Activated T-cell treated with anti-CD3 and anti-CD28 coated beads, Interleukin-2, amount 50 U/mL, for 4 hours (primary cell): ENCODE measurements at regions not wholly inside any gene's neighbourhood (a gene's known extent, or its start where the extent isn't known, plus 50 kb on each side); places are given as distances from the start of the nearest gene placed in this dataset.

Experiments
- ATAC-seq, 2 donors: fragments of 200-7000 bp; cut with Tn5 transposase; one replicate each; pipeline ENCODE4 v1.10.0; 2021
- DNase-seq: peaks from one replicate; pipeline ENCODE4 v3.0.0-alpha.2; 2020
- H3K27me3 Mint-ChIP-seq: one replicate; pipeline ENCODE4 v1.8.0; 2021; ENCODE audit warnings: low read depth, mixed read lengths
- H3K36me3 Mint-ChIP-seq: one replicate; pipeline ENCODE4 v1.8.0; 2022; ENCODE audit warnings: mixed read lengths; ENCODE audit not compliant: insufficient read depth
- H3K4me1 Mint-ChIP-seq: one replicate; pipeline ENCODE4 v1.8.0; 2021; ENCODE audit warnings: low read depth, mixed read lengths
- H3K4me3 Mint-ChIP-seq: one replicate; pipeline ENCODE4 v1.8.0; 2021; ENCODE audit warnings: mild to moderate bottlenecking, moderate library complexity, mixed read lengths
- H3K9me3 Mint-ChIP-seq: one replicate; pipeline ENCODE4 v1.8.0; 2021; ENCODE audit warnings: mixed read lengths

DNA sequence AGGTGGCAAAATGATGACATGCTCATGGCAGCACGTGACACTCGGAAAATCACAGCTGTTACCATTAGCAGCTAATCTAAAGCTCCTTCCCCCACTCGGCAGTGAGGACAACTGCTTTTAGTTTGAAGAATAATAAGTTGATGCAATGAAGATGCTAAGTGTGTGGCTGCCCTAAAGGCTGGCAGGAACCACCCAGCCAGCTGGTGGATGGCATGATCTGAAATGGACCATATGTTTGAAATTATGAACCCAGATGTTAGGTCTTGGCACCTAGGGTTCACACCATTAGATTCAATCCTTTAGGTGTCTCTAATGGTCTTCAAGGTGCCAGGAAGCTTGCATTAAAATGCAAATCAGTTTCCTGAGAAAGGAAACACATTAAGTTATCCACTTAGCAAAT is 230.1 kb downstream of the WDR11 start:
- Mint-ChIP-seq H3K27me3 (peaks cover 9% of the 10 kb centered on the region), H3K36me3 (no peaks in the 10 kb centered on the region), H3K4me1 (no peaks in the 10 kb centered on the region), H3K9me3 (no peaks in the 10 kb centered on the region), H3K4me3 (no peak overlapping the region)
- ATAC-seq (no peak), DNase-seq (no peak)

DNA sequence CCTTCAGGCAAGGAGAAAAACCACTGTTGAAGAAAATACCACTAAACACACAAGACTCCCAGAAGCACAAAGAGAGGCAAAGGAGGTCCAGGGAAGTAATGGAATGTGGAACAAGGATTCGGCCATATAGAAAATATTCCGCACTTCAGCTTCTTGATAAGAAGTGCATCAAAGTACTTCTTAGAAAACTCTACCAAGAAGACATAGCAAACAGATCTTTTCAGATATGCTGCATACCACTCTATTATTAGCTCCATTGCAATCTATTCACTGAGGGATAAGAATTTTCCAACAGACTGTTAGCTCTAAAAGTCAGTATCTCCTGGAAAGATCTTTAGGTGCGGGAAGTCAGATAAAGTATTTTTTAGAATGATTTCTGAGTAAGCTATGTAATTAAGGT is 231.8 kb downstream of the WDR11 start:
- Mint-ChIP-seq H3K4me3 (no peak overlapping the region), H3K9me3 (no peaks in the 10 kb centered on the region), H3K36me3 (no peaks in the 10 kb centered on the region), H3K4me1 (no peaks in the 10 kb centered on the region), H3K27me3 (peaks cover 9% of the 10 kb centered on the region)
- ATAC-seq (no peak), DNase-seq (no peak)

DNA sequence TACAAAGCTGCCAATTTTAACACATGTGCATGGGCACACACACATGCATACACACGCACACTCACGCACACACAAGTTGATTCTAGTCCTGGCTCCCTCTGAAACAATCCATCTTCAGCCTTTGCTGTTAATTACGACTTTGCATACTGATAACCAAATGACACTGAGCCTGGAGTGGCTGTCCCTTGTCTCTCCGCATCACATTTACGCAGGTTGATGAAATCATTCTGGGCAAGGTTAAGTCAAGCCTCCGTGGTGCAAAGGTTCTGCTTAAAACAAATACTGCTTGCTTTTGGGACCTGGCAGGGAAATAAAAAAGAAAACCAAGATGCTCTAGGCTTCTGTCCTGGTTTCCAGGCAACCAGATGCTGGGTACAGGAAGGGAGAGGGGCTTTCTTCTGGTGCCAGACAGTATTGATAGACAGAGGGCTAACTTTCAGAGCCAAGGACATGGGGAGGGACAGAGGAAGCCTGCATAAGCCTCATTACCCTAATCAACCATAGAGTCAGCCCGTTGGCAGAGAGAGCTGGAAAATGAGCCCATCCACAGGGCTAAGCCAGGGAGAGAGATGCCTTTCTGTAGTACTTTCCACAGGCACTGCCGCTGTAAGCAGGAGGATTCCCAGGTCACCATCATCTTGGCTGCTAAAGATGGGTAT is 233.0 kb downstream of the WDR11 start:
- ATAC-seq: no peak
- no peaks in the 10 kb centered on the region for H3K9me3 Mint-ChIP-seq
- no peak for DNase-seq
- H3K4me1 Mint-ChIP-seq: no peaks in the 10 kb centered on the region
- no peak overlapping the region for H3K4me3 Mint-ChIP-seq
- H3K36me3 Mint-ChIP-seq: no peaks in the 10 kb centered on the region
- peaks cover 9% of the 10 kb centered on the region for H3K27me3 Mint-ChIP-seq

DNA sequence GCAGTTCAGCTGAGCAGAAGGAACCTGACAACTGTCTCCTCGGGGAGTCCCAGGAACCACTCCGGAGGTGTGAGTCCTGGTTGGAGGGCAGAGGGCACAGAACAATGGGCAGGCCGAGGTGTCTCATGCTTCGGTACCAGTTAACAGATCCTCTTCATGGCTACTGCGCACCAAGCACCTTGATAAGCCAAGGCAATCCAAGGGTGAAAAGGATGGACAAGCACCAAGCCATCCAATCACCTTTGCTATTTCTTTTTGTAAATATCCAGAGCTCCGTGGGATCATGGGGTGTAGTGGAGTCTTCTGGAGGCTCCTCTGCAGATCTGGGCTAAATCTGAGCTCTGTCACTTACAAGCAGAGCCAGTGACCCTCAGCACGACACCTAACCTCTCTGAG is 233.5 kb downstream of the WDR11 start:
- Mint-ChIP-seq H3K9me3 (no peaks in the 10 kb centered on the region), H3K4me3 (no peak overlapping the region), H3K4me1 (no peaks in the 10 kb centered on the region), H3K27me3 (peaks cover 9% of the 10 kb centered on the region), H3K36me3 (no peaks in the 10 kb centered on the region)
- no peak for DNase-seq
- ATAC-seq: no peak

DNA sequence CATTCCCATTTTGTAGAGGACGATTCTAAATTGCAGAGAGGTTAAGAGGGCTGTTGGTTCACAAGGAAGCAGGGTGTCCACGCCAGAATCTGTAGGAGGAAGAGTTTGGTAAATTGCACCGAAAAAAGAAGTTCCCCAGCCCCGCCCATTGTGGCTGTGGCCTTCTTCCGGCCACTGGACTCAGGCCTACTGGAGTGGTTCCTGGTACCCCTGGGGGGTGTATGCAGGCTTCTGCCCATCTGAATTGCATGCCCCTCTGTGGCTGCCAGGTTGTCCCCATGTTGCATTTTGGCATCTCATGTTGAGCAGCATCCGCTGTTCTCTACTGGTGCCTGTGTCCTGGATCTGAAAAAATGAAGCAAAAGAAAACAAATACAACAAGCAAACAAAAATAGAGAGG is 234.2 kb downstream of the WDR11 start:
- Mint-ChIP-seq H3K27me3 (peaks cover 5% of the 10 kb centered on the region), H3K36me3 (no peaks in the 10 kb centered on the region), H3K4me3 (no peak overlapping the region), H3K9me3 (no peaks in the 10 kb centered on the region), H3K4me1 (no peaks in the 10 kb centered on the region)
- DNase-seq (no peak), ATAC-seq (no peak)

DNA sequence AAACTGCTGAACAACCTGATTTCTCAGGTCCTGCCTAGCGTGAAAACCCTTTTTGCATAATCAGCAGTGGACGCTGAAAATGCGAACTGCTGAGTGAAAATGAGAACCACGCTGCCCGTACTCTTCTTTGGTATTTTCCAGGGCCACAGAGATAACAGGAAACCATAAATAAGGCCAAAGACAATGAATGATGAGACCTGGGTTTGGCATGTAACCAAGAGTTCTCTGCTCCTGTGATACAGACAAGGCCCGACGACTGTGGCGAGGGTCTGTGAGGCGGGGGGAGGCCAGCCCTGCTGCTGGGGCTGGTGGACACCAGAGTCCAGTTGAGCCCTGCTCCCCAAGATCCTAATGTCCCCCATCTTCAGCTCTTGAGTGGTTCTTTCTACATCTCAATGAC is 236.0 kb downstream of the WDR11 start:
- H3K27me3 Mint-ChIP-seq: no peaks in the 10 kb centered on the region
- H3K9me3 Mint-ChIP-seq: peaks cover 4% of the 10 kb centered on the region
- no peaks in the 10 kb centered on the region for H3K36me3 Mint-ChIP-seq
- no peaks in the 10 kb centered on the region for H3K4me1 Mint-ChIP-seq
- DNase-seq (no peak), ATAC-seq (no peak)
- H3K4me3 Mint-ChIP-seq: no peak overlapping the region

DNA sequence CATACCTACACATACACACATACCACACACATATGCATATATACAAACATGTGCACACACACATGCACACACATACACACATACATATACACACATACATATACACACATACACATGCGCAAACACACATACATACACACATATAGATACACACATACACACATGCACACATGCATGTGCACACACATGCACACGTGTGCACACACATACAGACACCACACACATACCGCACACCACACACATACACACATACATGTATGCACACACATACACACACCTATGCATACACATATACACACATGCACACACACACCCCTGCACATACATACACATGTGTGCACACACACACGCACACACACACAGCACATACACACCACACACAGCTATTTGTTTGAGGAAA is 236.5 kb downstream of the WDR11 start:
- no peak for ATAC-seq
- H3K36me3 Mint-ChIP-seq: no peaks in the 10 kb centered on the region
- no peaks in the 10 kb centered on the region for H3K4me1 Mint-ChIP-seq
- no peak overlapping the region for H3K4me3 Mint-ChIP-seq
- H3K9me3 Mint-ChIP-seq: peaks cover 4% of the 10 kb centered on the region
- no peak for DNase-seq
- no peaks in the 10 kb centered on the region for H3K27me3 Mint-ChIP-seq

DNA sequence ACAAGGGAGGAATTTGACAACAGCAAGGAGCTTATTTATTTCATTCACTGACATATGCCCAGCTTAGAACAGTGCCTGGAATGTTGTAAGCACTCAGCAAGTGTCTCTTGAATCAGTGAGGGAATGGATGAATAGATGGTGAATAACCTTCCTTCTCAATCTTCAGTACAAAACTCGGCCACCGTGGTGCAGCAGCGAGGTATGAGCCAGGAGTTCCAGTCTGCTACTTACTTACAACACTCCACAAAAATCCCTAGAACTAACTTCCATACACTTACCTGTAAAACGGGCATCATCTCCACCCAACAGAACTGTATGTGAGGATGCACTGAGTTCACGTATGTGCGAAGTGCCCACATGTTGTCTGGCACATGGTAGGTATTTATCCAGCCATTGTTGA is 237.4 kb downstream of the WDR11 start:
- H3K4me3 Mint-ChIP-seq: no peak overlapping the region

DNA sequence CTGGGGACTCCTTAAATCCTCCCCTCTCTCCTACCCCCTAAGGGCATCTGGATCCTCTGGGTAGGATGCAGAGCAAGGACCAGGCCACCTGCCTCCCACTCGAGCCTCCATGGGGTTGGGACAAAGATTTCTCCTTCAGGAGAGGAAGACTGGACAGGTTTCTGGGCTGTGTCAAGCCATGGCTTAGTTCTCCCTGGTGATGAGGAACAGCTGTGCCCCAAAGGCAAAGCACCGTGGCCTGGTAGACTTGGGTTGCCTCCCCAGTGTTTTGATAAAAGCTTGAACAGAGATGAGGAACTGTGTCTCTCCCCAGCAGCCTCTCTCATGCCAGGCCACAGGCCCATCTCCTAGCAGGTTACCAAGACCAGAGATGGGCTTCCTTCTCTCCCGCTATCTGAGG is 238.3 kb downstream of the WDR11 start:
- Mint-ChIP-seq H3K4me1 (no peaks in the 10 kb centered on the region), H3K9me3 (peaks cover 4% of the 10 kb centered on the region), H3K27me3 (no peaks in the 10 kb centered on the region), H3K4me3 (no peak overlapping the region), H3K36me3 (no peaks in the 10 kb centered on the region)
- DNase-seq (no peak), ATAC-seq (no peak)

More for the DNA sequence above, 237.4 kb downstream of the WDR11 start:
- no peaks in the 10 kb centered on the region for H3K27me3 Mint-ChIP-seq
- H3K9me3 Mint-ChIP-seq: peaks cover 4% of the 10 kb centered on the region
- no peak for DNase-seq
- no peaks in the 10 kb centered on the region for H3K36me3 Mint-ChIP-seq
- ATAC-seq: no peak
- no peaks in the 10 kb centered on the region for H3K4me1 Mint-ChIP-seq

DNA sequence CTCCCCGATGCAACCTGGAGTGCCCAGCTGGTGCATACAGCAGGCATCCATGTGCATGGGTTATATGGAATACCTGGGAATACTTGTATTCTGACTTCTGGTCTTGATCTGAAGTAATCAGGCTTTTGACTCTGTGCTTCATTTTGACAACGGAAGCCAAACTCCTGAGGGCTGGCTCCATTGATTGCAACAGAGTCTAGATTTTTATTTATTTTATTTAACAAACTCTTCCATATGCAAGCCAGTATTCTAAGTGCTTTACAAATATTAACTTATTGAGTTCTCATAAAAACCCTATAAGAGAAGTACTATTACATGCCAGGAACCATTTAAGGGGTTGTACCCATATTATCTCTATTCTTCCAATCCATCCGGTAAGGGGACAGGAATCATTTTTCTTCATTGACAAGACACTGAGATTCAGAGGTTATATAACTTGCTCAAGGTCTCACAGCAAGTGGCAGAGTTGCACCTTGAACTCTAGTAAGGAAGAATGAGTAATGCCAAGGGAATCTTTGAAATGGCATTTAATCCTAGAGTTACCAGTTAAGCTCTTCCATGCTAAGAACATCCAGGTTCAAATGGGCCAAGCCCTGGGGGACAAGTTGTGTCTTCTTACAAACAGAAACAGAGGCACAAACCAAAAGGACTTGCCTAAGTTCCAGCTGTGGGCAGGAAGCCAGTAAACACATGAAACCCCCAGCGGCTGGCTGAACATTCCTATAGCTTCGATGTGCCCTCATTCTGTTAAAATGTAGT is 241.0 kb downstream of the WDR11 start:
- Mint-ChIP-seq H3K4me3 (no peak overlapping the region), H3K9me3 (peaks cover 4% of the 10 kb centered on the region), H3K36me3 (no peaks in the 10 kb centered on the region), H3K4me1 (no peaks in the 10 kb centered on the region), H3K27me3 (no peaks in the 10 kb centered on the region)
- ATAC-seq (no peak), DNase-seq (no peak)

DNA sequence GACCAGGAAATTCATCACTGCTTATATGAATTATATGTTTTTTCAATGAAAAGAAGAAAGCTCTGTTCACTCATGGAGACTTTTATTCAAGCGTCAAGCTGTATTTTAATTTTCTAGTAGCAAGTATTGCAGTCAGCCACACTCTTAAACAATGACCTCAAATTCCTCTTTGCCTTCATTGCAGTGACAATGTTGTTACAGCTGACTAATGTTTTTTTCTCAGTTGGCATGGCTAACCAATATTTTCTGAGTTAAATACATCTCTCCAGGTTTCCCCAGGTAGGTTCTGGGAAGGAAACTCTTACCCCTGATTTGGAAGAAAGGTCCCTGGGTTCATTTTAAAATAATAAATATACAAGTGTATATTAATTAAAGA is 241.5 kb downstream of the WDR11 start:
- H3K9me3 Mint-ChIP-seq: peaks cover 4% of the 10 kb centered on the region
- ATAC-seq: no peak
- DNase-seq: no peak
- H3K27me3 Mint-ChIP-seq: no peaks in the 10 kb centered on the region
- no peaks in the 10 kb centered on the region for H3K36me3 Mint-ChIP-seq
- no peaks in the 10 kb centered on the region for H3K4me1 Mint-ChIP-seq
- H3K4me3 Mint-ChIP-seq: no peak overlapping the region

DNA sequence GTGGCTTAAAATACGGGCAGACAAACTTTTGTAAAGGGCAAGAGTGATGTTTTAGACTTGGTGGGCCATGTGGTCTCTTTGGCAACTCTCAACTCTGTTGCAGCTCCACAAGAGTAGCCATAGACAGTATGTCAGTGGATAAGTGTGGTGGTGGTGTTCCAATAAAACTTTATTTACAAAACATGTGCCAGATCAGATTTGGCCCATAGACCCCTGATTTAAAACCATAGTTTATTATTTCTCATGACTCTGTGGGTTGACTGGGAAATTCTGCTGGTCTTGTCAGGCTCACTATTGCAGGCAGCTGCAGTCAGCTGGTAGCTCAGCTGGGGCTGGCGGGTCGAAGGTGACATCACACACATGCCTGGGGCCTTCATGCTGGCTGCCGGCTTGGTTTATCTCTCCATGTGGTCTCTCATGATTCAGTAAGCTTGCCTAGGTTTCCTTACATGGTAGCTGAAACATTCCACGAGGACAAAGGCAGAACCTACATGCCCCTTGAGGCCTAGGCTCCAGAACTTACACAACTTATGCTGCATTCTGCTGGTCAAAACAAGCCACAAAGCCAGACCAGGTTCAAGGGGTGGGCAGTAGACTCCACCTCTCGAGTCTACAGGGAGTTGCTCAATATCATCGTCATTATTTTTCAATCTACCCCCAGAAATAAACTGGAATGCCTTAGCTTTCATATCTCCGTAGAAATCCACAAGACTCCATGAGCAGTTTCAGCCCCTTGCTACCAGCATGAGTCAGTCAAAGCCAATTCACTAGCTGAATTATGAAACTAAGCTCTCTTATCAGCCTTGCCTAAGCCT is 245.7 kb downstream of the WDR11 start:
- Mint-ChIP-seq H3K27me3 (no peaks in the 10 kb centered on the region), H3K4me1 (no peaks in the 10 kb centered on the region), H3K36me3 (no peaks in the 10 kb centered on the region), H3K9me3 (peaks cover 3% of the 10 kb centered on the region), H3K4me3 (no peak overlapping the region)
- DNase-seq: no peak
- no peak for ATAC-seq

DNA sequence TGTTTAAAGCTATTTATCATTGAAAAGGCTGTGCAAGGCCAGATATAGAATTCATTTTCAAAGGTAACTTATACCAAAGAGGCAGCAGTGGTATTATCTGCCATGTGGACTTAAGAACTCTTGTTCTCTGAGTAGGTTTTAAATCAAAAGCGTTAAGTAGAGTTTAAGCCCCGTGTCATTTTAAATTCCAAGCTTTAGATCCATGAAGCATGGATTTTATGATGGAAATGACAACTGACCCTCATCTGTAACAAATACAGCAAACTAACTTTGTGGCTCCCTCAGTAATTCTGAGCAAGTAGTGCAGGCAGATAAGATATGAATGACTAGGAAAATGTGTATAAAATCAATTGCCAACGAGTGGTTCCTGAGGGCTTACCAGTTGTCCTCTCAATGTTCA is 247.0 kb downstream of the WDR11 start:
- Mint-ChIP-seq H3K4me1 (no peaks in the 10 kb centered on the region), H3K9me3 (no peaks in the 10 kb centered on the region), H3K36me3 (no peaks in the 10 kb centered on the region), H3K27me3 (no peaks in the 10 kb centered on the region), H3K4me3 (no peak overlapping the region)
- DNase-seq (no peak), ATAC-seq (no peak)

DNA sequence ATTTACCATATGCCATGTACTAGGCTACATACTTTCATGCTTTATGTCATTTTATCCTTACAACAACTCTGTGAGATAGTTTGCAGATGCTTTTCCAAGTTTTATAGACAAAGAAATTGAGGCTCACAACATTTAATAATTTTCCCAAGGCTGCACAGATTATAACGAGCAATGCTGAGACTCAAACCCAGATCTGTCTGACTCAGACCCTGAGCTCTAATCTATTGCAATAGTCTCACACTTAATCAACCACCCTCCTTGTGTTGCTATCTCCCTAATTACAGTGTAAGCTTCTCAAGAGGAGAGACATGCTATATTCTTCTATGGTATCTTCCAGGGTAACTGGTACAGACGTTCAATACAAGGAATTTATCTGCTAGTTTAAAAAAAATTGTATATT is 247.6 kb downstream of the WDR11 start:
- Mint-ChIP-seq H3K4me3 (no peak overlapping the region), H3K36me3 (no peaks in the 10 kb centered on the region)

DNA sequence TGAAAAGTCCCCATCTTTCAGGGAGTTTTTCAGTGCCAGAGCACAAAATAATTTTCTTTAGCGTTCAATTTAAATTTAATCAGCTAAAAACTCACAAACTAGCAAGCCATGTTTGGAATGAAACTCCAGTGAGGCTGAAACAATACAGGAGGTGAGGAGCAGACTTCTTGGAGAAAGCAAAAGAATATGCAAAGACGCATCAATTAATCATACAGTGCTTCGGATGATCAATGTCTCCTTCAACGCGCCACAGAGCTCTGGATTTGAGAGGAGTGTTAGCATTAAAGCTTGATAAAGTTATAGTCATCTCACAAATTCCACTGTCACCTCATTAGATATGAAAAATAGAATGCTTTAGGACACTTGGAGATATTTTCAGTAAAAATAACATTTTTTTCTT is 248.0 kb downstream of the WDR11 start:
- H3K4me3 Mint-ChIP-seq: no peak overlapping the region
- ATAC-seq (no peak), DNase-seq (no peak)
- H3K4me1 Mint-ChIP-seq: no peaks in the 10 kb centered on the region
- no peaks in the 10 kb centered on the region for H3K9me3 Mint-ChIP-seq
- H3K27me3 Mint-ChIP-seq: no peaks in the 10 kb centered on the region
- H3K36me3 Mint-ChIP-seq: no peaks in the 10 kb centered on the region

More for the DNA sequence above, 247.6 kb downstream of the WDR11 start:
- no peaks in the 10 kb centered on the region for H3K4me1 Mint-ChIP-seq
- DNase-seq: no peak
- no peak for ATAC-seq
- no peaks in the 10 kb centered on the region for H3K9me3 Mint-ChIP-seq
- H3K27me3 Mint-ChIP-seq: no peaks in the 10 kb centered on the region
